Activated T-cell treated with anti-CD3 and anti-CD28 coated beads, Interleukin-2, amount 50 U/mL, for 24 hours (primary cell): ENCODE measurements at regions not wholly inside any gene's neighbourhood (a gene's known extent, or its start where the extent isn't known, plus 50 kb on each side); places are given as distances from the start of the nearest gene placed in this dataset.
"Not testable (repeated sequence)": the region's sequence is repeated elsewhere in the genome, so short reads cannot be mapped to it uniquely, and the experiment has no call there.

Experiments used
- DNase-seq: peaks from one replicate; pipeline ENCODE4 v3.0.0-alpha.2; 2020
- H3K27ac Mint-ChIP-seq: 2 replicates; pipeline ENCODE4 v1.8.0; 2020; ENCODE audit warnings: mild to moderate bottlenecking, mixed read lengths
- H3K27me3 Mint-ChIP-seq: 2 replicates; pipeline ENCODE4 v1.8.0; 2020; ENCODE audit warnings: mixed read lengths
- H3K36me3 Mint-ChIP-seq: 2 replicates; pipeline ENCODE4 v1.8.0; 2020; ENCODE audit warnings: low read depth, mixed read lengths
- H3K4me1 Mint-ChIP-seq: 2 replicates; pipeline ENCODE4 v1.8.0; 2020; ENCODE audit warnings: low read depth, mixed read lengths
- H3K4me3 Mint-ChIP-seq: 2 replicates; pipeline ENCODE4 v1.8.0; 2020; ENCODE audit warnings: mild to moderate bottlenecking, moderate library complexity, mixed read lengths
- H3K9me3 Mint-ChIP-seq: 2 replicates; pipeline ENCODE4 v1.8.0; 2020; ENCODE audit warnings: mixed read lengths

GRCh38 chr12:14032191-14032590 is 50.8 kb upstream of the GRIN2B start:
- not testable (repeated sequence) for H3K9me3 Mint-ChIP-seq

GRCh38 chr12:14043776-14044175 is 62.4 kb upstream of the GRIN2B start:
- Mint-ChIP-seq H3K27me3 (peaks cover 5% of the 10 kb centered on the region), H3K4me1 (no peaks in the 10 kb centered on the region), H3K9me3 (peaks cover 3% of the 10 kb centered on the region), H3K27ac (no peak overlapping the region), H3K36me3 (no peaks in the 10 kb centered on the region), H3K4me3 (no peak overlapping the region)
- DNase-seq = no peak

More at GRCh38 chr12:14032191-14032590, 50.8 kb upstream of the GRIN2B start:
- not testable (repeated sequence) for H3K4me3 Mint-ChIP-seq, H3K4me1 Mint-ChIP-seq, DNase-seq, H3K27me3 Mint-ChIP-seq, H3K36me3 Mint-ChIP-seq, H3K27ac Mint-ChIP-seq

DNA sequence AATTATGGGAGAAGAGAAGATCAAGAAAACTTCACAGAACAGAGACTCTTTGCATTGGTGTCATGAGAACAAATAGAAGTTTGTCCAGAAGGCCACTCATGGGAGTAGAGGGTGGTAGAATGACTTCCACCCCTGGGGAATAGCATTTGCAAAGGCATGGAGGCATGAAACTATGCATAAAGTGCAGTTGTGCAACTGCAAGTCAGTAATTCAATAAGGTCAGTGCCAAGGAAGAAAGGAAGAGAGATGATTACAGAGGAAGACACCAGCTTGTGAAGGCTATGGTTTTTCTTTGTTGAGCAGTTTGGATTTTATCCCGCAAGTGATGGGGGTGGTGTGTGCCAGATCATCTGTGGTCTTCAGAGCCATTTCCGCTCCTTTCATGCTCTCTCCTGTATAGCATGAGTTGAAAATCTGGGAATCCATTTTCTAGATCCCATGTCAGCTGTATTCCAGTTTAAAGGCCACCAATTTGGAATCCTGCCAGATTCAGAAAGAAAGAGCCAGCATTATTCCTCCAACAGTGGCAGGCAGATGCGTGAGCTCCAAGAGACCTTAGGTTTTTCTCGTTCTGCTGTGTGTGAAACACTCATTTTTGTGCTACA is 67.6 kb upstream of the GRIN2B start:
- Mint-ChIP-seq H3K9me3 (no peaks in the 10 kb centered on the region), H3K27ac (no peak overlapping the region), H3K27me3 (peaks cover 5% of the 10 kb centered on the region), H3K36me3 (no peaks in the 10 kb centered on the region), H3K4me1 (no peaks in the 10 kb centered on the region), H3K4me3 (no peak overlapping the region)
- DNase-seq = no peak

DNA sequence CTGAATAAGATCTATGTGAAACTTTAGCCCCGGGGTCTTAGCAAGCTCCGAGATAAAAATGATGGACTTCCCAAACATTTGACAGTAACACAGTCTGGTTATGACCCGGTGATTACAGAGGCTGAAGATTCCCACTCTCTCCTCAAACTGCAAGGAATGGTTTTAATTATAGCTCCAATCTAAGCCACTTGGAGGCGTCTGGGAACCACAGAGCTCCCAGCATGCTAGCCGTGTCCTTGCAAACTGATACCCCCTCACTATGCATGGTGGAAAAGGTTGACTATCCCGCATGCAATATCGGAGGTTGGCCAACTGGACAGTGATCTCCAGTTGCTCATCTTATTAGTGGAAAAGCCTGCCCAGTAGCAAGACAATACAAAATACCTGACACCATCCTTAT is 76.5 kb upstream of the GRIN2B start:
- no peaks in the 10 kb centered on the region for H3K4me1 Mint-ChIP-seq
- no peaks in the 10 kb centered on the region for H3K27me3 Mint-ChIP-seq
- H3K36me3 Mint-ChIP-seq = no peaks in the 10 kb centered on the region
- H3K4me3 Mint-ChIP-seq = no peak overlapping the region
- DNase-seq = no peak
- H3K27ac Mint-ChIP-seq = no peak overlapping the region
- H3K9me3 Mint-ChIP-seq = no peaks in the 10 kb centered on the region

DNA sequence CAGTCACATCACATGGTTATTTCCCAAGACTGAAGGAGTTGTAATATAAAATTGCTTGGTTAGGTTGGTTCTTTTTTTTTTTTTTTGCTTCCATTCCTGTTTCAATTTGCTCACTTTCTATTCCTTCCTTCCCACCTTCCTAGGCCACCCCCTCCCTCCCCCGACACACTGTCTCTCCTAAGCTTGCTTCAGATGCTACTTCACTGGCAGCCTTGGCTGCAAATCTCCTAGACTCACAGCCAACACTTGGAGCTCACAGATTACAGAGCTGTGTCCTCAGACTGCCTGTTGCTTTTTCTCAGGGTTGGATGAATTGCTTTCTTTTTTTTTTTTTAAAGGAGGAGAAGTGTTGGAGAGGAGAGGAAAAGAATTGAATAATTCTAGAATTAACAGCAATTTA is 77.3 kb upstream of the GRIN2B start:
- no peak overlapping the region for H3K4me3 Mint-ChIP-seq
- H3K36me3 Mint-ChIP-seq = no peaks in the 10 kb centered on the region
- H3K9me3 Mint-ChIP-seq = no peaks in the 10 kb centered on the region
- H3K27me3 Mint-ChIP-seq = no peaks in the 10 kb centered on the region
- DNase-seq = no peak
- H3K27ac Mint-ChIP-seq = no peak overlapping the region
- no peaks in the 10 kb centered on the region for H3K4me1 Mint-ChIP-seq

- no peaks in the 10 kb centered on the region for H3K9me3 Mint-ChIP-seq
- no peaks in the 10 kb centered on the region for H3K36me3 Mint-ChIP-seq
- H3K4me1 Mint-ChIP-seq = no peaks in the 10 kb centered on the region
- H3K27ac Mint-ChIP-seq = no peak overlapping the region
- no peaks in the 10 kb centered on the region for H3K27me3 Mint-ChIP-seq
- no peak overlapping the region for H3K4me3 Mint-ChIP-seq
- no peak for DNase-seq
Observed at GRCh38 chr12:14059548-14059947, 78.1 kb upstream of the GRIN2B start.

- H3K27ac Mint-ChIP-seq = no peak overlapping the region
- no peaks in the 10 kb centered on the region for H3K9me3 Mint-ChIP-seq
- peaks cover 3% of the 10 kb centered on the region for H3K27me3 Mint-ChIP-seq
- no peak for DNase-seq
- no peak overlapping the region for H3K4me3 Mint-ChIP-seq
- no peaks in the 10 kb centered on the region for H3K4me1 Mint-ChIP-seq
- no peaks in the 10 kb centered on the region for H3K36me3 Mint-ChIP-seq
Observed at GRCh38 chr12:14065616-14066015, 84.2 kb upstream of the GRIN2B start.

DNA sequence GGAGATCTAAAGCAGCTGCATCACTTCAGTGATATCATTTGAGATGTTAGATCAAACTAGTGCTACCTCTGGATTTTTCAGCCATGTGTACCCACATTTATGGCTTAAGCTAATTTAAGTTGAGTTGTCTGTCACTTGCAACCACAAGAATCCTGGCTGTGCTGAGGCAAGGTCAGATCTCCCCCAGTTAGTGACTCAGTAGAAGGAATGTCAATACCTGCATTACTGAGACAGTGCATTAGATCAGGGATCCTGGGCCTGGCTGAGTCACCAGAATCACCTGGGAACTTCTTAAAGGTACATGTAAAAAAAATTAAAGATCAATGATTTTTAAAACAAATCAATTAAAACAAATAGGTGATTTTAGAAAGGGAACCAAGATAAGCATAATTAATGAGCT is 84.6 kb upstream of the GRIN2B start:
- H3K4me1 Mint-ChIP-seq = no peaks in the 10 kb centered on the region
- no peak for DNase-seq
- no peak overlapping the region for H3K27ac Mint-ChIP-seq
- no peak overlapping the region for H3K4me3 Mint-ChIP-seq
- peaks cover 3% of the 10 kb centered on the region for H3K27me3 Mint-ChIP-seq
- H3K9me3 Mint-ChIP-seq = no peaks in the 10 kb centered on the region
- no peaks in the 10 kb centered on the region for H3K36me3 Mint-ChIP-seq

- Mint-ChIP-seq H3K4me3 (no peak overlapping the region), H3K9me3 (no peaks in the 10 kb centered on the region), H3K36me3 (no peaks in the 10 kb centered on the region), H3K4me1 (no peaks in the 10 kb centered on the region), H3K27me3 (peaks cover 8% of the 10 kb centered on the region), H3K27ac (no peak overlapping the region)
- DNase-seq = no peak
Observed at GRCh38 chr12:14068961-14069360, 87.6 kb upstream of the GRIN2B start.

- no peak overlapping the region for H3K27ac Mint-ChIP-seq
- DNase-seq = no peak
- no peak overlapping the region for H3K4me3 Mint-ChIP-seq
- H3K4me1 Mint-ChIP-seq = no peaks in the 10 kb centered on the region
- no peaks in the 10 kb centered on the region for H3K36me3 Mint-ChIP-seq
- H3K27me3 Mint-ChIP-seq = peaks cover 8% of the 10 kb centered on the region
- peaks cover 4% of the 10 kb centered on the region for H3K9me3 Mint-ChIP-seq
Observed at GRCh38 chr12:14071833-14072232, 90.4 kb upstream of the GRIN2B start.

GRCh38 chr12:14072987-14073386 is 91.6 kb upstream of the GRIN2B start:
- no peaks in the 10 kb centered on the region for H3K4me1 Mint-ChIP-seq
- no peaks in the 10 kb centered on the region for H3K36me3 Mint-ChIP-seq
- H3K27me3 Mint-ChIP-seq = peaks cover 5% of the 10 kb centered on the region
- DNase-seq = no peak
- peaks cover 9% of the 10 kb centered on the region for H3K9me3 Mint-ChIP-seq
- no peak overlapping the region for H3K27ac Mint-ChIP-seq
- no peak overlapping the region for H3K4me3 Mint-ChIP-seq

DNA sequence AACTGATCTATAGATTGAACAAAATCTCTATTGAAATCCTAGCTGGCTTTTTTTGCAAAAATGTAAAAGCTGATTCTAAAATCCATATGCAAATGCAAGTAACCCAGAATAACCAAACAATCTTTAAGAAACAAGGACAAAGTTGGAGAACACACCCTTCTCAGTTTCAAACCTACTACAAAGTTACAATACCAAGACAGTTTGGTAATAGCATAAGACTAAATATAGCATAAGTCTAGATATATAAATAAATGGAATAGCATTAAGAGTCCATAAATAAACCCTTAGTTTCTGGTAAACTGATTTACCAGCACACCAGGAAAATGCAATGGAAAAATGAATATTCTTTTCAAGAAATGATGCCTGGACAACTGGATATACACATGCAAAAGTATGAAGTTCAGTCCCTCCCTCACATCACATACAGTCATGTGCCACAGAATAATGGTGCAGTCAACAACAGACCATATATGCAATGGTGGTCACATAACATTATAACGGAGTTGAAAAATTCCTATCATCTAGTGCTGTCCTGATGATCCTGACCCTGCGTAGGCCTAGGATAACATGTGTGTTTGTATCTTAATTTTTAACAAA is 94.5 kb upstream of the GRIN2B start:
- Mint-ChIP-seq H3K9me3 (peaks cover 9% of the 10 kb centered on the region), H3K27ac (no peak overlapping the region), H3K4me3 (no peak overlapping the region), H3K36me3 (no peaks in the 10 kb centered on the region), H3K27me3 (peaks cover 5% of the 10 kb centered on the region), H3K4me1 (no peaks in the 10 kb centered on the region)
- no peak for DNase-seq

DNA sequence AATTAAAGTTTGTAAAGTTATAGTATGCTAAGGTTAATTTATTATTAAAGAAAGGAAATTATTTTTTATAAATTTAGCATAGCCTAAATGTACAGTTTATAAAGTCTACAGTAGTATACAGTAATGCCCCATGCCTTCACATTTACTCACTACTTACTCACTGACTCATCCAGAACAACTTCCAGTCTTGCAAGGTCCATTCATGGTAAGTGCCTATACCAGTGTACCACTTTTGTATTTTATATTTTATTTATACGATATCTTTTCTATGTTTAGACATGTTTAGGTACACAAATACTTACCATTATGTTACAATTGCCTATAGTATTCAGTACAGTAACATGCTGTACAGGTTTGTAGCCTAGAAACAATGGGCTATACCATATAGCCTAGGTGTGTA is 95.1 kb upstream of the GRIN2B start:
- peaks cover 5% of the 10 kb centered on the region for H3K27me3 Mint-ChIP-seq
- no peak overlapping the region for H3K27ac Mint-ChIP-seq
- H3K4me1 Mint-ChIP-seq = no peaks in the 10 kb centered on the region
- no peaks in the 10 kb centered on the region for H3K36me3 Mint-ChIP-seq
- no peak overlapping the region for H3K4me3 Mint-ChIP-seq
- peaks cover 9% of the 10 kb centered on the region for H3K9me3 Mint-ChIP-seq
- no peak for DNase-seq

GRCh38 chr12:14086838-14087237 is 105.4 kb upstream of the GRIN2B start:
- no peaks in the 10 kb centered on the region for H3K4me1 Mint-ChIP-seq
- no peak for DNase-seq
- H3K4me3 Mint-ChIP-seq = no peak overlapping the region
- no peaks in the 10 kb centered on the region for H3K9me3 Mint-ChIP-seq
- no peaks in the 10 kb centered on the region for H3K36me3 Mint-ChIP-seq
- no peak overlapping the region for H3K27ac Mint-ChIP-seq
- no peaks in the 10 kb centered on the region for H3K27me3 Mint-ChIP-seq

GRCh38 chr12:14099994-14100393 is 118.6 kb upstream of the GRIN2B start:
- Mint-ChIP-seq H3K9me3 (no peaks in the 10 kb centered on the region), H3K4me3 (no peak overlapping the region), H3K27me3 (peaks cover 7% of the 10 kb centered on the region), H3K36me3 (no peaks in the 10 kb centered on the region), H3K27ac (no peak overlapping the region), H3K4me1 (no peaks in the 10 kb centered on the region)
- no peak for DNase-seq

DNA sequence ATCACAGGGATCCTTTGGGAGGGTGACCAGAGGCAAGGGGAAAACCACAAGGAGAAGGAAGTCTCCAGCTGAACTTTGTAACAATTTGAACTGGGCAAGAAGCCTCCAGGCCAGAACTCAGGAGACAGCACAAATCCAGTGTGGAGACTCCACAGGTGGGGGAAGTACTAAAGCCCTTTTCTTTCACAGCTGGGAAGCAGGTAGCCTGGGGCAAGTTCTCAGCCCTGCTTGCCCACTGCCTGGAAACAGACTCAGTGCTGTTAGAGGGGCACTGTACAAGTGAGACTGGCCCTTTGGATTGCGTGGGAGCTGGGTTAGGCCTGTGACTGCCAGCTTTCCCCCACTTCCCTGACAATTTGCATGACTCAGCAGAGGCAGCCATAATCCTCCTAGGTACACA is 120.2 kb upstream of the GRIN2B start:
- not testable (repeated sequence) for H3K4me3 Mint-ChIP-seq, H3K9me3 Mint-ChIP-seq, H3K27ac Mint-ChIP-seq, H3K27me3 Mint-ChIP-seq, H3K4me1 Mint-ChIP-seq, H3K36me3 Mint-ChIP-seq, DNase-seq
